ENCODE measurements at regions not wholly inside any gene's neighbourhood (a gene's known extent, or its start where the extent isn't known, plus 50 kb on each side); places are given as distances from the start of the nearest gene placed in this dataset.

GRCh38 chr5:120236360-120236759 is 227.7 kb upstream of the PRR16 start:
- no peaks in the 10 kb centered on the region for H3K9me3 ChIP-seq
- no peak overlapping the region for H3K4me3 ChIP-seq (replicated peaks in 1 of 3)
- WGBS, 2 donors: 89 to 90% methylated on average over 3 of the region's 3 CpGs
- no peak for TF ChIP-seq POLR2A (IDR thresholded peaks at IDR 0.05)
- TF ChIP-seq CTCF (IDR thresholded peaks at IDR 0.05): no peak
- H3K27ac ChIP-seq: no peak overlapping the region
- DNase-seq: no peak
- H3K27me3 ChIP-seq: no peaks in the 10 kb centered on the region
- intact Hi-C loops (cut with DNase I): no loop called here
- no peaks in the 10 kb centered on the region for H3K36me3 ChIP-seq
- no peaks in the 10 kb centered on the region for H3K4me1 ChIP-seq

GRCh38 chr5:120239086-120239485 is 225.0 kb upstream of the PRR16 start:
- Histone ChIP-seq H3K4me1 (no peaks in the 10 kb centered on the region), H3K27me3 (no peaks in the 10 kb centered on the region), H3K4me3 (replicated peaks in 1 of 3) (no peak overlapping the region), H3K9me3 (no peaks in the 10 kb centered on the region), H3K27ac (no peak overlapping the region), H3K36me3 (no peaks in the 10 kb centered on the region)
- no peak for DNase-seq
- intact Hi-C loops (cut with DNase I): no loop called here
- no peak for TF ChIP-seq POLR2A (IDR thresholded peaks at IDR 0.05)
- no peak for TF ChIP-seq CTCF (IDR thresholded peaks at IDR 0.05)
- 79 to 90% methylated on average over 1 of the region's 1 CpG for WGBS, 2 donors

GRCh38 chr5:120240706-120241105 is 223.4 kb upstream of the PRR16 start:
- intact Hi-C loops (cut with DNase I): no loop called here
- TF ChIP-seq POLR2A (IDR thresholded peaks at IDR 0.05): no peak
- no peak for TF ChIP-seq CTCF (IDR thresholded peaks at IDR 0.05)
- Histone ChIP-seq H3K27me3 (no peaks in the 10 kb centered on the region), H3K27ac (no peak overlapping the region), H3K4me1 (no peaks in the 10 kb centered on the region), H3K4me3 (replicated peaks in 1 of 3) (no peak overlapping the region), H3K9me3 (no peaks in the 10 kb centered on the region), H3K36me3 (no peaks in the 10 kb centered on the region)
- no peak for DNase-seq

GRCh38 chr5:120241400-120241799 is 222.7 kb upstream of the PRR16 start:
- TF ChIP-seq CTCF (IDR thresholded peaks at IDR 0.05): no peak
- TF ChIP-seq POLR2A (IDR thresholded peaks at IDR 0.05): no peak
- no peak overlapping the region for H3K4me3 ChIP-seq (replicated peaks in 1 of 3)
- no peaks in the 10 kb centered on the region for H3K9me3 ChIP-seq
- DNase-seq: no peak
- intact Hi-C loops (cut with DNase I): no loop called here
- 10 to 34% methylated on average over 1 of the region's 1 CpG for WGBS, 2 donors
- no peaks in the 10 kb centered on the region for H3K4me1 ChIP-seq
- H3K36me3 ChIP-seq: no peaks in the 10 kb centered on the region
- H3K27me3 ChIP-seq: no peaks in the 10 kb centered on the region
- no peak overlapping the region for H3K27ac ChIP-seq

- no peaks in the 10 kb centered on the region for H3K27me3 ChIP-seq
- no peak overlapping the region for H3K27ac ChIP-seq
- H3K36me3 ChIP-seq: no peaks in the 10 kb centered on the region
- intact Hi-C loops (cut with DNase I): no loop called here
- DNase-seq: no peak
- no peak overlapping the region for H3K4me3 ChIP-seq (replicated peaks in 1 of 3)
- TF ChIP-seq POLR2A (IDR thresholded peaks at IDR 0.05) (no peak), CTCF (IDR thresholded peaks at IDR 0.05) (no peak)
- H3K4me1 ChIP-seq: no peaks in the 10 kb centered on the region
- 64 to 77% methylated on average over 3 of the region's 3 CpGs for WGBS, 2 donors
- no peaks in the 10 kb centered on the region for H3K9me3 ChIP-seq
These were observed 212.2 kb upstream of the PRR16 start for GRCh38 chr5:120251898-120252297.
